IMR-90 (cell line): ENCODE measurements at regions not wholly inside any gene's neighbourhood (a gene's known extent, or its start where the extent isn't known, plus 50 kb on each side); places are given as distances from the start of the nearest gene placed in this dataset.

ENCODE experiments used
- ATAC-seq: fragments of 200-7000 bp; cut with Tn5 transposase; 2 replicates; pipeline ENCODE4 v1.9.1; 2020; ENCODE audit warnings: low read depth, mild to moderate bottlenecking, moderate library complexity
- BruUV-seq: library from RNA; stranded (reverse); fragments of 400-500 nt; replicated peaks from 2 replicates; lab custom pipeline; 2021; lab: Mats Ljungman, UMichigan
- CTCF ChIA-PET: fragments of 300-600 bp; formaldehyde crosslinking; extraction: SDS; loops from one replicate; lab custom pipeline; 2021; ENCODE audit warnings: antibody characterized with exemption; lab: Yijun Ruan, JAX
- POLR2A ChIA-PET: fragments of 300-600 bp; sonication (Branson Sonifier 250); formaldehyde crosslinking; loops from one replicate; lab custom pipeline; 2022; ENCODE audit warnings: antibody characterized with exemption; ENCODE audit not compliant: unreplicated experiment; lab: Charles Lee
- DNase-seq: peaks from one replicate; pipeline ENCODE4 v3.0.0; 2013
- H2AFZ ChIP-seq: replicated peaks from 2 replicates; pipeline ENCODE3; 2013; ENCODE audit warnings: low read length, mild to moderate bottlenecking; ENCODE audit not compliant: poor library complexity
- H2AK5ac ChIP-seq: 2 replicates; pipeline ENCODE4 v1.6.1; 2013; ENCODE audit warnings: low read depth, low read length, inconsistent platforms
- H2AK9ac ChIP-seq: replicated peaks from 2 replicates; pipeline ENCODE3; 2013; ENCODE audit warnings: mild to moderate bottlenecking, low read depth, low read length, moderate library complexity; ENCODE audit not compliant: poor library complexity
- H2BK120ac ChIP-seq: 2 replicates; pipeline ENCODE4 v1.6.1; 2013; ENCODE audit warnings: low read depth, low read length, inconsistent platforms
- H2BK15ac ChIP-seq: 3 replicates; pipeline ENCODE4 v1.6.1; 2013; ENCODE audit warnings: low read depth, low read length, inconsistent platforms
- H2BK20ac ChIP-seq: 2 replicates; pipeline ENCODE4 v1.6.1; 2013; ENCODE audit warnings: low read depth, mild to moderate bottlenecking, inconsistent platforms, low read length, moderate library complexity
- H2BK5ac ChIP-seq: 2 replicates; pipeline ENCODE4 v1.6.1; 2013; ENCODE audit warnings: mild to moderate bottlenecking, low read depth, low read length, inconsistent platforms; ENCODE audit not compliant: poor library complexity, severe bottlenecking
- H3K14ac ChIP-seq: replicated peaks from 2 replicates; pipeline ENCODE4 v1.6.1; 2013; ENCODE audit warnings: low read depth, low read length, inconsistent platforms
- H3K18ac ChIP-seq: 2 replicates; pipeline ENCODE4 v1.6.1; 2013; ENCODE audit warnings: low read depth, low read length, control low read depth
- H3K23ac ChIP-seq: 2 replicates; pipeline ENCODE4 v1.6.1; 2013; ENCODE audit warnings: low read depth, low read length, inconsistent platforms
- H3K27ac ChIP-seq: 2 replicates; pipeline ENCODE4 v1.5.1; 2013; ENCODE audit warnings: mild to moderate bottlenecking, control low read depth, low read length; ENCODE audit not compliant: insufficient read depth
- H3K27me3 ChIP-seq: 2 replicates; pipeline ENCODE4 v1.6.1; 2013; ENCODE audit warnings: low read length; ENCODE audit not compliant: control insufficient read depth, insufficient read depth
- H3K36me3 ChIP-seq: 2 replicates; pipeline ENCODE4 v1.6.1; 2013; ENCODE audit warnings: low read length, mixed read lengths; ENCODE audit not compliant: control insufficient read depth, insufficient read depth
- H3K4ac ChIP-seq: 2 replicates; pipeline ENCODE4 v1.6.1; 2013; ENCODE audit warnings: low read depth, low read length, inconsistent platforms
- H3K4me1 ChIP-seq: 2 replicates; pipeline ENCODE4 v1.6.1; 2013; ENCODE audit warnings: low read length, mixed read lengths; ENCODE audit not compliant: control insufficient read depth, insufficient read depth
- H3K4me2 ChIP-seq: 2 replicates; pipeline ENCODE4 v1.6.1; 2013; ENCODE audit warnings: low read depth, mild to moderate bottlenecking, control low read depth, low read length, moderate library complexity
- H3K4me3 ChIP-seq: 2 replicates; pipeline ENCODE4 v1.5.1; 2013; ENCODE audit warnings: low read depth, mild to moderate bottlenecking, control low read depth, low read length, moderate library complexity; ENCODE audit not compliant: insufficient read depth
- H3K56ac ChIP-seq: 2 replicates; pipeline ENCODE4 v1.6.1; 2013; ENCODE audit warnings: low read length, inconsistent platforms; ENCODE audit not compliant: insufficient read depth; ENCODE audit errors: extremely low read depth
- H3K79me1 ChIP-seq, 2 experiments: 2 replicates each; pipeline ENCODE4 v1.6.1; 2013; ENCODE audit warnings: low read length in 2 of 2, inconsistent platforms in 1 of 2, low read depth in 1 of 2
- H3K9ac ChIP-seq: 2 replicates; pipeline ENCODE4 v1.6.1; 2013; ENCODE audit warnings: low read depth, low read length, control low read depth
- H3K9me1 ChIP-seq: 2 replicates; pipeline ENCODE4 v1.6.1; 2013; ENCODE audit warnings: low read length, inconsistent platforms; ENCODE audit not compliant: insufficient read depth
- H3K9me3 ChIP-seq: 2 replicates; pipeline ENCODE4 v1.6.1; 2013; ENCODE audit warnings: low read length; ENCODE audit not compliant: control insufficient read depth, insufficient read depth
- H4K20me1 ChIP-seq: 2 replicates; pipeline ENCODE4 v1.6.1; 2013; ENCODE audit warnings: low read length, inconsistent platforms; ENCODE audit not compliant: insufficient read depth
- H4K5ac ChIP-seq: 2 replicates; pipeline ENCODE4 v1.6.1; 2013; ENCODE audit warnings: mild to moderate bottlenecking, low read depth, low read length, control low read depth
- H4K8ac ChIP-seq, 2 experiments: 2 replicates each; pipeline ENCODE4 v1.6.1; 2013; ENCODE audit warnings: low read depth in 2 of 2, low read length in 2 of 2, control low read depth in 1 of 2, inconsistent platforms in 1 of 2
- H4K91ac ChIP-seq: 2 replicates; pipeline ENCODE4 v1.6.1; 2013; ENCODE audit warnings: low read depth, low read length, inconsistent platforms; ENCODE audit not compliant: insufficient read depth
- CTCF ChIP-seq: conservative IDR thresholded peaks from 2 replicates; pipeline ENCODE4 v1.5.1; 2012; ENCODE audit warnings: mild to moderate bottlenecking, low read depth, low read length, improper control_type of control experiment
- ELK1 ChIP-seq: fragments of 150-350 bp; IDR thresholded peaks from 2 replicates; pipeline ENCODE4 v1.6.1; 2016; ENCODE audit warnings: low read depth, mild to moderate bottlenecking, low read length, moderate library complexity, borderline replicate concordance
- FOS ChIP-seq: fragments of 150-350 bp; IDR thresholded peaks from 2 replicates; pipeline ENCODE4 v1.6.1; 2016; ENCODE audit warnings: low read depth, low read length
- MAZ ChIP-seq: IDR thresholded peaks from 2 replicates; pipeline ENCODE4 v1.6.1; 2012; ENCODE audit warnings: low read depth, mild to moderate bottlenecking, low read length, improper control_type of control experiment, moderate library complexity, borderline replicate concordance
- POLR2A ChIP-seq: IDR thresholded peaks from 2 replicates; pipeline ENCODE4 v1.6.1; 2012; ENCODE audit warnings: mild to moderate bottlenecking, low read depth, low read length
- USF2 ChIP-seq: fragments of 150-350 bp; IDR thresholded peaks from 2 replicates; pipeline ENCODE4 v1.6.1; 2017; ENCODE audit warnings: mild to moderate bottlenecking, antibody characterized with exemption, low read length, low read depth
- WGBS, 2 experiments: methylation state at CpG; one replicate each; pipeline versions ENCODE4 v1.1.5 to v1.1.7; 2013; ENCODE audit warnings: missing lambda C conversion rate in 2 of 2; ENCODE audit not compliant: insufficient read length in 1 of 2; ENCODE audit errors: extremely low coverage in 2 of 2; 5-methylcytosine and 5-hydroxymethylcytosine counted together
- dilution Hi-C: fragments of 300-500 bp; cut with HindIII; formaldehyde crosslinking; loops from one replicate; pipeline ENCODE4 v1.14.3; 2018; ENCODE audit warnings: low sequenced_read_pairs; ENCODE audit not compliant: unreplicated experiment
- in situ Hi-C: fragments of 300-500 bp; cut with MboI; formaldehyde crosslinking; loops from 3 replicates; pipeline ENCODE4 v1.14.3; 2019; ENCODE audit warnings: low sequenced_read_pairs, inconsistent platforms, mixed read lengths
- intact Hi-C: fragments of 100-400 bp; cut with micrococcal nuclease; formaldehyde crosslinking; loops from 2 replicates; pipeline ENCODE4 v1.10.0; 2022

GRCh38 chr12:25903603-25904245, 54.8 kb upstream of the RASSF8 start:
- H3K18ac ChIP-seq: no peak overlapping the region
- H3K79me1 ChIP-seq: no peaks in the 10 kb centered on the region
- H4K5ac ChIP-seq: no peak overlapping the region
- no peak overlapping the region for H2AFZ ChIP-seq
- H3K36me3 ChIP-seq: no peaks in the 10 kb centered on the region
- no peak overlapping the region for H2AK9ac ChIP-seq
- CTCF ChIA-PET: interaction anchor here (0.6 kb wide), 1 partner anchor 51 kb away, joined by 3 read pairs; no protein-coding TSS in a partner anchor
- no peak overlapping the region for H3K4me2 ChIP-seq
- no peak overlapping the region for H2BK120ac ChIP-seq
- no peak overlapping the region for H3K4me3 ChIP-seq
- POLR2A ChIA-PET: no interaction called here
- dilution Hi-C loops: no loop called here
- no TSS peak for BruUV-seq
- no peak overlapping the region for H4K91ac ChIP-seq
- H3K9me1 ChIP-seq: 0 out of 2 replicates have a peak, but pooled peaks cover 6% of the 10 kb centered on the region
- intact Hi-C loops: no loop called here
- no peak overlapping the region for H2BK5ac ChIP-seq
- WGBS, 2 experiments: no CpG with 5 or more reads among the region's 2 CpGs
- H2AK5ac ChIP-seq: no peak overlapping the region
- H3K27ac ChIP-seq: no peak overlapping the region
- H2BK15ac ChIP-seq: no peak overlapping the region
- TF ChIP-seq POLR2A (no peak), CTCF (no peak), USF2 (no peak), MAZ (no peak), FOS (no peak), ELK1 (no peak)
- H3K9me3 ChIP-seq: no peaks in the 10 kb centered on the region
- in situ Hi-C loops: no loop called here
- H3K23ac ChIP-seq: no peak overlapping the region
- no peaks in the 10 kb centered on the region for H4K20me1 ChIP-seq
- no peak overlapping the region for H3K9ac ChIP-seq
- ATAC-seq (no peak), DNase-seq (no peak)
- no peak overlapping the region for H4K8ac ChIP-seq
- no peaks in the 10 kb centered on the region; the same call in 1 of the 2 replicates for H3K27me3 ChIP-seq
- no peaks in the 10 kb centered on the region for H3K4me1 ChIP-seq
- no peak overlapping the region for H3K4ac ChIP-seq
- no peak overlapping the region for H3K14ac ChIP-seq
- H3K56ac ChIP-seq: no peak overlapping the region
- no peak overlapping the region for H2BK20ac ChIP-seq
